GM06990 (cell line): ENCODE measurements at regions not wholly inside any gene's neighbourhood (a gene's known extent, or its start where the extent isn't known, plus 50 kb on each side); places are given as distances from the start of the nearest gene placed in this dataset.

Experiments used
- DNase-seq: peaks from one replicate; pipeline ENCODE4 v3.0.0-alpha.2; 2011; ENCODE audit not compliant: insufficient read length; ENCODE audit errors: extremely low read depth
- H3K27me3 ChIP-seq: replicated peaks from 2 replicates; pipeline ENCODE4 v1.6.0; 2011; ENCODE audit warnings: low read length; ENCODE audit not compliant: control insufficient read depth, insufficient read depth
- H3K36me3 ChIP-seq: 2 replicates; pipeline ENCODE4 v1.5.1; 2011; ENCODE audit warnings: low read length; ENCODE audit not compliant: control insufficient read depth, insufficient read depth
- H3K4me3 ChIP-seq: replicated peaks from 2 replicates; pipeline ENCODE4 v1.5.1; 2011; ENCODE audit warnings: low read depth, mild to moderate bottlenecking, control low read depth, low read length
- TF ChIP-seq, protein P1 (sequence below): IDR thresholded peaks from 2 replicates; pipeline ENCODE4 v1.5.1; 2011; ENCODE audit warnings: low read length, control low read depth, mild to moderate bottlenecking, inconsistent platforms; ENCODE audit not compliant: insufficient read depth, poor library complexity, severe bottlenecking

- Histone ChIP-seq H3K27me3 (no peaks in the 10 kb centered on the region), H3K4me3 (no peak overlapping the region), H3K36me3 (no peaks in the 10 kb centered on the region)
- TF ChIP-seq, protein P1, sequence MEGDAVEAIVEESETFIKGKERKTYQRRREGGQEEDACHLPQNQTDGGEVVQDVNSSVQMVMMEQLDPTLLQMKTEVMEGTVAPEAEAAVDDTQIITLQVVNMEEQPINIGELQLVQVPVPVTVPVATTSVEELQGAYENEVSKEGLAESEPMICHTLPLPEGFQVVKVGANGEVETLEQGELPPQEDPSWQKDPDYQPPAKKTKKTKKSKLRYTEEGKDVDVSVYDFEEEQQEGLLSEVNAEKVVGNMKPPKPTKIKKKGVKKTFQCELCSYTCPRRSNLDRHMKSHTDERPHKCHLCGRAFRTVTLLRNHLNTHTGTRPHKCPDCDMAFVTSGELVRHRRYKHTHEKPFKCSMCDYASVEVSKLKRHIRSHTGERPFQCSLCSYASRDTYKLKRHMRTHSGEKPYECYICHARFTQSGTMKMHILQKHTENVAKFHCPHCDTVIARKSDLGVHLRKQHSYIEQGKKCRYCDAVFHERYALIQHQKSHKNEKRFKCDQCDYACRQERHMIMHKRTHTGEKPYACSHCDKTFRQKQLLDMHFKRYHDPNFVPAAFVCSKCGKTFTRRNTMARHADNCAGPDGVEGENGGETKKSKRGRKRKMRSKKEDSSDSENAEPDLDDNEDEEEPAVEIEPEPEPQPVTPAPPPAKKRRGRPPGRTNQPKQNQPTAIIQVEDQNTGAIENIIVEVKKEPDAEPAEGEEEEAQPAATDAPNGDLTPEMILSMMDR, result no peak
- DNase-seq, result no peak
These were observed 192.6 kb upstream of the ZEB2 start for GRCh38 chr2:144712550-144712940.

DNA sequence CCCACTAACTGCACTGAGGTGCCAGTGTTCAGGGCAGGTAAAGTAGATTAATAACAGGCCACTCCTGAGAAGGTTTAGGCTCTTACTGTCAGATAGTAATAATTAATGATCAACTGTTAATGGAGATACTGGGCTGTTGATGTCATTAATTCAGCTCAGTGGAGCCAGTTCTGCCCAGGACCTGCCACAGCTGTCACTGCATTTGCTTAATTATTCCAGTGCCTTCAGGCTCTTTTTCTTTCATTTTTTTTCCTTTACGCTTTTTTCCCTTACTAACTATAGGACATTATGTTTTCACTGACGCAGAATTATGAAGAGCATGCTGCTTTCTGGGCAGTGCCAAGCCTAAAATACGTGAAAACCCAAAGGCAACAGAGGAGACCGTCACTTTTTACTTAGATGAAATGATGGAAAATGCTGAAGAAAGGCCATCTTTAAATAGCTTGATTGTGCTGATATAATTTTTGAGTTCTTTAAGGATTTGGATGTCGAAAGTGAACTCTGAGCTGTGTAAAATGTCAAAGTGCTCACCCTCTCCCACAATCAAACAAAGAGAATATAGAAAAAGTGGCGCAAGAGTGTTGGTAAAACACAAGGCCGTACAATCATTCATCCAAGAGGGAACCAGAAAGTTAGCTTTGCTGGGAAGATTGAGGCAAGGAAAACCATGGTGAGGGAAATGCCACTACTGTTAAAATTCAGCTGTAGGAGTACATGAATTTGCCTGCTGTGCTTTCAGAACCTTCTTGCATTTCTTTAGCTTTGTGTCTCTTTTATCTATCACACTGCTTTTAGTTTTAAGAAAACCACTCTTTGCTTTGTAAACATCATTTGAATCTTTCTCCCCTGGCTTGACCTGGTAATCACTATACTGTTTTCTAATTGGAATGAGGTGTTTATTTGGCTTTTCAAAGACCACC is 192.0 kb upstream of the ZEB2 start:
- Histone ChIP-seq H3K36me3 (no peaks in the 10 kb centered on the region), H3K4me3 (no peak overlapping the region), H3K27me3 (no peaks in the 10 kb centered on the region)
- TF ChIP-seq, protein P1, result no peak
- no peak for DNase-seq

- Histone ChIP-seq H3K4me3 (no peak overlapping the region), H3K36me3 (no peaks in the 10 kb centered on the region), H3K27me3 (no peaks in the 10 kb centered on the region)
- no peak for DNase-seq
- TF ChIP-seq, protein P1, result no peak
These were observed 191.2 kb upstream of the ZEB2 start for GRCh38 chr2:144711084-144711483.

DNA sequence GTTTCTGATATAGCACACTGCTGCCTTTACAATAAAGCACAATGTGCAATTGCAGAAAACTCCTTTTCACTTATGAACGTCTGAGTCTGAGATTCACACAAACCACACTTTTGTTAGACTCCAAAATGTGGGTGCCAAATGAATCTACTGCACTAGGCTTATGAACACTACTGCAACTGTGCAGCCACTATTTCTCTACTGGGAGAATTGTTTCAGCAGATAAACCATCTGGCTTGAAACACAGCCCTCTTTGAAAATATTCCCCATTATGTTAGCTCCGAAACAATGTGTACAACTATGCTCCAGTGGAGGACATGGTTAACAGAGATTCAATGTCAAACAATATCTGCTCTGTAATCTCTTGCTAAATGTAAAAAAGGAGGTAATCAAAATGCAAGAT is 188.7 kb upstream of the ZEB2 start:
- TF ChIP-seq, protein P1, result no peak
- no peak for DNase-seq
- Histone ChIP-seq H3K4me3 (no peak overlapping the region), H3K27me3 (no peaks in the 10 kb centered on the region), H3K36me3 (no peaks in the 10 kb centered on the region)

DNA sequence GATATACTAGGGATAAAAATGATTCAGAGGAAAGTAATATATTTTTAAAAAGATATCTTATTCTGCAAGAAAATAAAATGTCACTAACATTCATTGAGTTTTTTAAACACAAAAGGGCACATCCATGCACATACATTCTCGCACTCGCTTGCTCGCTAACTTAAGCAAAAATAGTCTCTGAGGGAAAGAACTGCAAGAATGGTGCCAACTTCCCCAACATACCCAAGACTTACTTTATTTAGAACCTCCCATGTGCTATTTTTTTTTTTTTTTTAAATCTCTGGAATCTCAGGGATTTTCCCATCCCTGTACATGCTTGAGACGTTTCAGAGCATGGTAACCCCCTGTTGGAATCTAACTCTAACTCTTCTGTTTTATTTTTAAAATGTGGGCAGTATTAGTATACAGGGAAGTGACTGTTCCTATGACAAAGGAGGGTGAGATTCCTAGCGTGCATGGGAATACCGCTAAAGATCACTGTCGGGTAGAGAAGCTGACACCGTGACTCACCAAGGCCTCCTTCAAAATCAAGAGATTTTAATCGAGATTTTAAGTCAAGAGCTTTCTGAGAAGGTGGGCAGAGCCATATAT is 187.9 kb upstream of the ZEB2 start:
- H3K27me3 ChIP-seq, result no peaks in the 10 kb centered on the region
- H3K4me3 ChIP-seq, result no peak overlapping the region
- TF ChIP-seq, protein P1, result no peak
- no peak for DNase-seq
- H3K36me3 ChIP-seq, result no peaks in the 10 kb centered on the region

- TF ChIP-seq, protein P1, result no peak
- no peak overlapping the region for H3K4me3 ChIP-seq
- no peaks in the 10 kb centered on the region for H3K36me3 ChIP-seq
- H3K27me3 ChIP-seq, result no peaks in the 10 kb centered on the region
- no peak for DNase-seq
These were observed 186.7 kb upstream of the ZEB2 start for GRCh38 chr2:144706647-144707046.
